ENCODE measurements at regions not wholly inside any gene's neighbourhood (a gene's known extent, or its start where the extent isn't known, plus 50 kb on each side); places are given as distances from the start of the nearest gene placed in this dataset.
"Not testable (repeated sequence)": the region's sequence is repeated elsewhere in the genome, so short reads cannot be mapped to it uniquely, and the experiment has no call there.

DNA sequence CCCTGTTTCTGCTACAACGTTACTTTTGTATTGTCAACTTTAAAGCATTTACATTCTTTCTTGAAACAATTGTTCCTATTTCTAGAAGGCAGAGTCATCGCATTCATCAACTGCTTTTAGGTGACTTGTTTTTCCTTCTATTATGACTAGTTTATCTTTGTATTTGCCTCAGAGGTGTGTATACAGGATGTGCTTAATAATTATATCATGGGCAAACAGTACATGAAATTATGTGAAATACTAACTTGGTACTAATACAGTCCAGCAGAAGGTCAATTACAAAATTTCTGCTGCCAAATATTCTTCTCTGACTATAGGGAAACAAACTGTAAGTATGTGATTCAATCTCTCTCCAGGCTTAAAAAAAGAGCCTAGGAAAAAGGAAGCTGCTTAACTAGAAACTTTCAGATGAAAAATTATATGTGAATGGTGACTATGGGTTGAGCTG, 101.6 kb downstream of the C4BPA start:
- no peaks in the 10 kb centered on the region for H3K27me3 ChIP-seq (ENCODE audit: control insufficient read depth in 1 of 2, insufficient read depth in 1 of 2, low read length in 2 of 2)
- no peak overlapping the region for H4K91ac ChIP-seq (ENCODE audit: low read length)
- no peak overlapping the region for H2BK120ac ChIP-seq (ENCODE audit: low read depth, low read length)
- no peak overlapping the region for H2BK12ac ChIP-seq (ENCODE audit: low read length in 2 of 2)
- H4K8ac ChIP-seq (ENCODE audit: low read length), result no peak overlapping the region
- H2BK15ac ChIP-seq (ENCODE audit: low read depth, poor library complexity, severe bottlenecking), result no peak overlapping the region
- DNase-seq, result no peak
- no peak overlapping the region for H2AFZ ChIP-seq (ENCODE audit: low read depth, low read length)
- H3K4me2 ChIP-seq (ENCODE audit: low read length, poor library complexity, severe bottlenecking), result no peak overlapping the region
- H3K79me1 ChIP-seq (replicated peaks; ENCODE audit: low read length, poor library complexity, severe bottlenecking), result no peaks in the 10 kb centered on the region
- no peak overlapping the region for H3K23ac ChIP-seq (ENCODE audit: low read length in 2 of 2)
- no peak overlapping the region for H2AK5ac ChIP-seq (ENCODE audit: low read length, severe bottlenecking)
- H3K18ac ChIP-seq (ENCODE audit: low read depth in 1 of 2, low read length in 2 of 2), result no peak overlapping the region
- no peak overlapping the region for H3K4ac ChIP-seq (ENCODE audit: low read depth in 1 of 2, low read length in 2 of 2)
- H3K4me1 ChIP-seq (ENCODE audit: control insufficient read depth, insufficient read depth, low read depth, low read length), result no peaks in the 10 kb centered on the region
- no peaks in the 10 kb centered on the region for H3K36me3 ChIP-seq (ENCODE audit: control insufficient read depth in 1 of 2, insufficient read depth in 2 of 2, low read depth in 1 of 2, low read length in 2 of 2)
- H2BK5ac ChIP-seq (ENCODE audit: low read depth, low read length, poor library complexity, severe bottlenecking), result no peak overlapping the region
- WGBS, result 88% methylated on average over 1 of the region's 2 CpGs
- H3K9ac ChIP-seq (ENCODE audit: low read length), result no peak overlapping the region
- no peak overlapping the region for H3K14ac ChIP-seq (ENCODE audit: low read length in 2 of 2)
- H3K27ac ChIP-seq (ENCODE audit: low read length, poor library complexity, severe bottlenecking), result peak overlapping the region; percentile 23
- no peak overlapping the region for H3K4me3 ChIP-seq (ENCODE audit: insufficient read depth in 1 of 2, low read depth in 1 of 2, low read length in 2 of 2)
- H3K9me3 ChIP-seq (ENCODE audit: control insufficient read depth, low read length), result peaks cover 5% of the 10 kb centered on the region

DNA sequence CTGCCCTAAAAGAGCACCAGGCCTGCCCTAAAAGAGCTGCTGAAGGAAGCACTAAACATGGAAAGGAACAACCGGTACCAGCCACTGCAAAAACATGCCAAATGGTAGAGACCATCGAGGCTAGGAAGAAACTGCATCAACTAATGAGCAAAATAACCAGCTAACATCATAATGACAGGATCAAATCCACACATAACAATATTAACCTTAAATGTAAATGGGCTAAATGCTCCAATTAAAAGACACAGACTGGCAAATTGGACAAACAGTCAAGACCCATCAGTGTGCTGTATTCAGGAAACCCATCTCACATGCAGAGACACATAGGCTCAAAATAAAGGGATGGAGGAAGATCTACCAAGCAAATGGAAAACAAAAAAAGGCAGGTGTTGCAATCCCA, 104.7 kb downstream of the C4BPA start:
- DNase-seq; H3K4ac ChIP-seq (ENCODE audit: low read depth in 1 of 2, low read length in 2 of 2); H3K79me1 ChIP-seq (replicated peaks; ENCODE audit: low read length, poor library complexity, severe bottlenecking); H3K14ac ChIP-seq (ENCODE audit: low read length in 2 of 2); H3K9ac ChIP-seq (ENCODE audit: low read length); H3K27ac ChIP-seq (ENCODE audit: low read length, poor library complexity, severe bottlenecking); H3K4me3 ChIP-seq (ENCODE audit: insufficient read depth in 1 of 2, low read depth in 1 of 2, low read length in 2 of 2); H2BK5ac ChIP-seq (ENCODE audit: low read depth, low read length, poor library complexity, severe bottlenecking); H2BK15ac ChIP-seq (ENCODE audit: low read depth, poor library complexity, severe bottlenecking); H4K91ac ChIP-seq (ENCODE audit: low read length); H3K4me2 ChIP-seq (ENCODE audit: low read length, poor library complexity, severe bottlenecking); H3K23ac ChIP-seq (ENCODE audit: low read length in 2 of 2); H3K27me3 ChIP-seq (ENCODE audit: control insufficient read depth in 1 of 2, insufficient read depth in 1 of 2, low read length in 2 of 2); H3K4me1 ChIP-seq (ENCODE audit: control insufficient read depth, insufficient read depth, low read depth, low read length); H4K8ac ChIP-seq (ENCODE audit: low read length); H3K36me3 ChIP-seq (ENCODE audit: control insufficient read depth in 1 of 2, insufficient read depth in 2 of 2, low read depth in 1 of 2, low read length in 2 of 2); H3K9me3 ChIP-seq (ENCODE audit: control insufficient read depth, low read length); H2BK12ac ChIP-seq (ENCODE audit: low read length in 2 of 2); H2AFZ ChIP-seq (ENCODE audit: low read depth, low read length); H2BK120ac ChIP-seq (ENCODE audit: low read depth, low read length); H3K18ac ChIP-seq (ENCODE audit: low read depth in 1 of 2, low read length in 2 of 2); H2AK5ac ChIP-seq (ENCODE audit: low read length, severe bottlenecking): not testable (repeated sequence)
- 46% methylated on average over 2 of the region's 2 CpGs for WGBS

DNA sequence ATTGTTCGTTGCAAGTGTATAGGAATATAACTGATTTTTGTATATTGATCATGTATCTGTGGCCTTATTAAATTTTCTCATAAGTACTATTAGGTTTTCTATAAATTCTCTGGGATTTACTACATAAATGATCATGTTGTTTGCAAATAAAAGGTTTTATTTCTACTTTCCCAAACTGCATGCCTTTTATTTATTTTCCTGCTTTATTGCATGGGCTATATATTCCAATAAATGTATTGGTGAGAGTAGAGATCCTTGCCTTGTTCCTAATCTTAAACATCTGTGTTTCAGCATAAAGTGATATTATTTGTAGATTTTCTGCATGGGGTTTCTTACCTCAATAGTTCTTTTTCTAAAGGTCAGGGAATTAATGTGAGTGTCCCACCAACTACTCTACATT, 107.0 kb upstream of the CD55 start:
- Histone ChIP-seq H2BK120ac (ENCODE audit: low read depth, low read length) (no peak overlapping the region), H3K4me2 (ENCODE audit: low read length, poor library complexity, severe bottlenecking) (no peak overlapping the region), H3K9me3 (ENCODE audit: control insufficient read depth, low read length) (no peaks in the 10 kb centered on the region), H4K91ac (ENCODE audit: low read length) (no peak overlapping the region), H3K23ac (ENCODE audit: low read length in 2 of 2) (no peak overlapping the region), H3K14ac (ENCODE audit: low read length in 2 of 2) (no peak overlapping the region), H3K27me3 (ENCODE audit: control insufficient read depth in 1 of 2, insufficient read depth in 1 of 2, low read length in 2 of 2) (no peaks in the 10 kb centered on the region), H4K8ac (ENCODE audit: low read length) (no peak overlapping the region), H3K18ac (ENCODE audit: low read depth in 1 of 2, low read length in 2 of 2) (no peak overlapping the region), H2AFZ (ENCODE audit: low read depth, low read length) (no peak overlapping the region), H2BK15ac (ENCODE audit: low read depth, poor library complexity, severe bottlenecking) (no peak overlapping the region), H2BK5ac (ENCODE audit: low read depth, low read length, poor library complexity, severe bottlenecking) (no peak overlapping the region), H3K36me3 (ENCODE audit: control insufficient read depth in 1 of 2, insufficient read depth in 2 of 2, low read depth in 1 of 2, low read length in 2 of 2) (no peaks in the 10 kb centered on the region), H3K27ac (ENCODE audit: low read length, poor library complexity, severe bottlenecking) (no peak overlapping the region), H2AK5ac (ENCODE audit: low read length, severe bottlenecking) (no peak overlapping the region), H3K4ac (ENCODE audit: low read depth in 1 of 2, low read length in 2 of 2) (no peak overlapping the region), H2BK12ac (ENCODE audit: low read length in 2 of 2) (no peak overlapping the region), H3K79me1 (replicated peaks; ENCODE audit: low read length, poor library complexity, severe bottlenecking) (no peaks in the 10 kb centered on the region), H3K4me3 (ENCODE audit: insufficient read depth in 1 of 2, low read depth in 1 of 2, low read length in 2 of 2) (no peak overlapping the region), H3K4me1 (ENCODE audit: control insufficient read depth, insufficient read depth, low read depth, low read length) (no peaks in the 10 kb centered on the region), H3K9ac (ENCODE audit: low read length) (no peak overlapping the region)
- WGBS, result no CpG with 5 or more reads among the region's 1 CpG
- DNase-seq, result no peak

DNA sequence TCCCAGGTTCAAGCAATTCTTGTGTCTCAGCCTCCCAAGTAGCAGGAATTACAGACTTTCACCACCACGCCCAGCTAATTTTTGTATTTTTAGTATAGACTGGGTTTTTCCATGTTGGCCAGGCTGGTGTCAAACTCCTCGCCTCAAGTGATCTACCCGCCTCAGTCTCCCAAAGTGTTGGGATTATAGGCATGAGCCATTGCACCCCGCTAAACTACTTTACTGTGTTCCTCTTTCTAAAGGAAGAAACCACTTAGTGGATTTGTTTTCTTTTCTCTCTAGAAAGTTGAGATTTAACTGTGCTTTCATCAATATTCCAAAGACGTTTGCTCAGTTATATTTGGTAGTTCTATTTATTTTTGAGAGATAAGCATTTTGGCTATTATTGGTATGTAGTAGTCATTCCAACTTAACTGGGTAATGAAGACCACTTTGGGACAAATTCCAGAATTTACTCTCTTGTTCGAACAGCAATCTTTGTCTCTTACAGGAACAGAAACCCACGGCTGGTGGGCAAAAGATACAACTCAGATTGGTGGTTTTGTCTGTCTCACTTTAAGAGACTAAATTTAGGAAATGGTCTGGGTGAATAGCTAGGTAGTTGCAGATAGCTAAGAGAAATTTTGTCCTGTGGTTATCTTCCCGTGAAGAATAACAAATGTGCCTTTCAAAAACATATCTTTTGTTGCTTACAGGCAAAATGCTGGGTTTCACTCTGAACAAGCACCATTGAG, 103.5 kb upstream of the CD55 start:
- no peak overlapping the region for H2BK120ac ChIP-seq (ENCODE audit: low read depth, low read length)

More for the DNA sequence above, 103.5 kb upstream of the CD55 start:
- Histone ChIP-seq H3K14ac (ENCODE audit: low read length in 2 of 2) (no peak overlapping the region), H2AK5ac (ENCODE audit: low read length, severe bottlenecking) (no peak overlapping the region), H3K4ac (ENCODE audit: low read depth in 1 of 2, low read length in 2 of 2) (no peak overlapping the region), H2AFZ (ENCODE audit: low read depth, low read length) (no peak overlapping the region), H3K27ac (ENCODE audit: low read length, poor library complexity, severe bottlenecking) (no peak overlapping the region), H3K9ac (ENCODE audit: low read length) (no peak overlapping the region), H3K36me3 (ENCODE audit: control insufficient read depth in 1 of 2, insufficient read depth in 2 of 2, low read depth in 1 of 2, low read length in 2 of 2) (no peaks in the 10 kb centered on the region), H2BK5ac (ENCODE audit: low read depth, low read length, poor library complexity, severe bottlenecking) (no peak overlapping the region), H2BK15ac (ENCODE audit: low read depth, poor library complexity, severe bottlenecking) (no peak overlapping the region), H4K8ac (ENCODE audit: low read length) (no peak overlapping the region), H3K4me3 (ENCODE audit: insufficient read depth in 1 of 2, low read depth in 1 of 2, low read length in 2 of 2) (no peak overlapping the region), H3K23ac (ENCODE audit: low read length in 2 of 2) (no peak overlapping the region), H3K9me3 (ENCODE audit: control insufficient read depth, low read length) (no peaks in the 10 kb centered on the region), H3K27me3 (ENCODE audit: control insufficient read depth in 1 of 2, insufficient read depth in 1 of 2, low read length in 2 of 2) (no peaks in the 10 kb centered on the region), H4K91ac (ENCODE audit: low read length) (no peak overlapping the region), H3K79me1 (replicated peaks; ENCODE audit: low read length, poor library complexity, severe bottlenecking) (no peaks in the 10 kb centered on the region), H2BK12ac (ENCODE audit: low read length in 2 of 2) (no peak overlapping the region), H3K4me2 (ENCODE audit: low read length, poor library complexity, severe bottlenecking) (no peak overlapping the region), H3K18ac (ENCODE audit: low read depth in 1 of 2, low read length in 2 of 2) (no peak overlapping the region), H3K4me1 (ENCODE audit: control insufficient read depth, insufficient read depth, low read depth, low read length) (no peaks in the 10 kb centered on the region)
- 95% methylated on average over 6 of the region's 8 CpGs for WGBS
- DNase-seq, result no peak

All from mesenchymal stem cell (in vitro differentiated cells and primary cell).